OCI-LY1 (cell line): ENCODE measurements at regions not wholly inside any gene's neighbourhood (a gene's known extent, or its start where the extent isn't known, plus 50 kb on each side); places are given as distances from the start of the nearest gene placed in this dataset.

Experiments
- H2AFZ ChIP-seq: fragments of 200-600 bp; sonication (generic), shearing (Covaris generic); 2 replicates; pipeline ENCODE4 v1.6.0; 2014; ENCODE audit warnings: antibody characterized with exemption, mild to moderate bottlenecking, low read length
- H3F3A ChIP-seq: fragments of 200-600 bp; sonication (generic), shearing (Covaris generic); 2 replicates; pipeline ENCODE4 v1.6.0; 2014; ENCODE audit warnings: mild to moderate bottlenecking, antibody characterized with exemption, low read length, moderate library complexity; ENCODE audit not compliant: insufficient read depth
- H3K27ac ChIP-seq: fragments of 200-600 bp; sonication (generic); 2 replicates; pipeline ENCODE4 v1.5.1; 2014; ENCODE audit warnings: low read length, mixed run types, mild to moderate bottlenecking, low read depth; ENCODE audit not compliant: poor library complexity, severe bottlenecking
- H3K27me3 ChIP-seq: fragments of 200-600 bp; sonication (generic); 2 replicates; pipeline ENCODE4 v1.6.0; 2014; ENCODE audit warnings: antibody characterized with exemption, mild to moderate bottlenecking, low read length, moderate library complexity; ENCODE audit not compliant: insufficient read depth
- H3K36me3 ChIP-seq: fragments of 200-600 bp; sonication (generic); 2 replicates; pipeline ENCODE4 v1.6.1; 2014; ENCODE audit warnings: mild to moderate bottlenecking, antibody characterized with exemption, low read length, moderate library complexity, mixed read lengths; ENCODE audit not compliant: insufficient read depth
- H3K4me1 ChIP-seq: fragments of 200-600 bp; sonication (generic); 2 replicates; pipeline ENCODE4 v1.5.1; 2014; ENCODE audit warnings: mild to moderate bottlenecking, low read length, moderate library complexity; ENCODE audit not compliant: insufficient read depth, severe bottlenecking
- H3K4me2 ChIP-seq: fragments of 200-600 bp; sonication (generic), shearing (Covaris generic); 2 replicates; pipeline ENCODE4 v1.6.1; 2014; ENCODE audit warnings: low read length
- H3K4me3 ChIP-seq: fragments of 200-600 bp; sonication (generic); 2 replicates; pipeline ENCODE4 v1.5.1; 2014; ENCODE audit warnings: low read length, low read depth, mild to moderate bottlenecking, mixed read lengths; ENCODE audit not compliant: poor library complexity, severe bottlenecking
- H3K79me2 ChIP-seq: fragments of 200-600 bp; shearing (Covaris generic); 2 replicates; pipeline ENCODE4 v1.6.1; 2016; ENCODE audit warnings: mixed run types, low read length, mixed read lengths; ENCODE audit not compliant: insufficient read depth
- H3K9ac ChIP-seq: fragments of 200-600 bp; sonication (generic), shearing (Covaris generic); 2 replicates; pipeline ENCODE4 v1.6.1; 2014; ENCODE audit warnings: mild to moderate bottlenecking, low read length, mixed read lengths
- H3K9me2 ChIP-seq: fragments of 200-600 bp; sonication (generic), shearing (Covaris generic); 2 replicates; pipeline ENCODE4 v1.6.1; 2014; ENCODE audit warnings: low read depth, mild to moderate bottlenecking, low read length, mixed read lengths
- H3K9me3 ChIP-seq: fragments of 200-600 bp; shearing (Covaris generic); 2 replicates; pipeline ENCODE4 v1.6.1; 2014; ENCODE audit warnings: low read length, mixed read lengths
- H4K20me1 ChIP-seq: fragments of 200-600 bp; sonication (generic), shearing (Covaris generic); 2 replicates; pipeline ENCODE4 v1.6.0; 2016; ENCODE audit warnings: mild to moderate bottlenecking, low read length; ENCODE audit not compliant: insufficient read depth
- CTCF ChIP-seq: fragments of 200-600 bp; sonication (generic), shearing (Covaris generic); IDR thresholded peaks from 2 replicates; pipeline ENCODE4 v1.5.1; 2017; ENCODE audit warnings: mild to moderate bottlenecking, antibody characterized with exemption, low read length, moderate library complexity, mixed read lengths
- EZH2 ChIP-seq: fragments of 200-600 bp; sonication (generic), shearing (Covaris generic); IDR thresholded peaks from 2 replicates; pipeline ENCODE4 v1.8.0; 2017; ENCODE audit warnings: borderline replicate concordance, mixed run types, mild to moderate bottlenecking, antibody characterized with exemption, low read length, moderate library complexity, mixed read lengths

GRCh38 chr22:25404928-25405816 is 159.3 kb upstream of the GRK3 start:
- peak overlapping the region; percentile 73 for H3K4me2 ChIP-seq
- H3F3A ChIP-seq, result no peaks in the 10 kb centered on the region
- H3K36me3 ChIP-seq, result no peaks in the 10 kb centered on the region
- H3K79me2 ChIP-seq, result no peaks in the 10 kb centered on the region
- peaks cover 12% of the 10 kb centered on the region for H3K4me1 ChIP-seq
- peak overlapping the region; percentile 49; the same call in 1 of the 2 replicates for H3K9ac ChIP-seq
- TF ChIP-seq CTCF, result no peak
- H3K9me2 ChIP-seq, result no peaks in the 10 kb centered on the region
- no peaks in the 10 kb centered on the region for H4K20me1 ChIP-seq
- H2AFZ ChIP-seq, result no peak overlapping the region
- H3K4me3 ChIP-seq, result peak overlapping the region; percentile 61
- peaks cover 19% of the 10 kb centered on the region for H3K27me3 ChIP-seq
- no peaks in the 10 kb centered on the region for H3K9me3 ChIP-seq
- no peak overlapping the region for H3K27ac ChIP-seq

- Histone ChIP-seq H3K4me3 (peak overlapping the region; percentile 61), H3K36me3 (no peaks in the 10 kb centered on the region), H3K4me1 (peaks cover 12% of the 10 kb centered on the region), H3F3A (no peaks in the 10 kb centered on the region), H3K9me2 (no peaks in the 10 kb centered on the region), H4K20me1 (no peaks in the 10 kb centered on the region), H3K9ac (peak overlapping the region; percentile 49; the same call in 1 of the 2 replicates), H3K9me3 (no peaks in the 10 kb centered on the region), H2AFZ (no peak overlapping the region), H3K27ac (no peak overlapping the region), H3K4me2 (peak overlapping the region; percentile 73), H3K27me3 (peaks cover 18% of the 10 kb centered on the region), H3K79me2 (no peaks in the 10 kb centered on the region)
- no peak for TF ChIP-seq CTCF
- no peak for TF ChIP-seq EZH2
Observed at GRCh38 chr22:25405841-25406509, 158.5 kb upstream of the GRK3 start.

- H3K36me3 ChIP-seq, result no peaks in the 10 kb centered on the region
- H3K27ac ChIP-seq, result no peak overlapping the region
- no peaks in the 10 kb centered on the region for H3K79me2 ChIP-seq
- no peaks in the 10 kb centered on the region for H3K9me3 ChIP-seq
- no peak overlapping the region for H3K4me3 ChIP-seq
- peaks cover 12% of the 10 kb centered on the region for H3K4me1 ChIP-seq
- no peaks in the 10 kb centered on the region for H3F3A ChIP-seq
- TF ChIP-seq CTCF (no peak), EZH2 (no peak)
- no peak overlapping the region for H3K4me2 ChIP-seq
- peaks cover 16% of the 10 kb centered on the region; the same call in 1 of the 2 replicates for H3K27me3 ChIP-seq
- no peak overlapping the region for H2AFZ ChIP-seq
- no peak overlapping the region for H3K9ac ChIP-seq
- no peaks in the 10 kb centered on the region for H3K9me2 ChIP-seq
- H4K20me1 ChIP-seq, result no peaks in the 10 kb centered on the region
Observed at GRCh38 chr22:25406510-25407210, 157.8 kb upstream of the GRK3 start.
